Thyroid gland (tissue), 4 donors: ENCODE measurements at regions not wholly inside any gene's neighbourhood (a gene's known extent, or its start where the extent isn't known, plus 50 kb on each side); places are given as distances from the start of the nearest gene placed in this dataset.

Experiments
- DNase-seq, 2 donors: peaks; one replicate each; pipeline ENCODE4 v3.0.0-alpha.2; 2019
- H3K27ac ChIP-seq, 3 donors: fragments of 200-600 bp; sonication (generic); 1 replicate in 2 of 3; 2 replicates in 1 of 3; pipeline ENCODE4 v1.5.1; 2016 to 2019; ENCODE audit warnings: mild to moderate bottlenecking in 1 of 3, moderate library complexity in 1 of 3
- H3K27me3 ChIP-seq: fragments of 200-600 bp; sonication (generic); one replicate; pipeline ENCODE4 v1.5.1; 2019
- H3K36me3 ChIP-seq, 2 donors: fragments of 200-600 bp; sonication (generic); one replicate each; pipeline ENCODE4 v1.5.1; 2016 to 2019
- H3K4me1 ChIP-seq, 2 donors: fragments of 200-600 bp; sonication (generic); one replicate each; pipeline ENCODE4 v1.5.1; 2017 to 2019
- H3K4me3 ChIP-seq, 3 donors: fragments of 200-600 bp; sonication (generic); replicated peaks in 1 of 3; 1 replicate in 2 of 3; 2 replicates in 1 of 3; pipeline ENCODE4 v1.5.1; 2016; ENCODE audit warnings: mild to moderate bottlenecking in 1 of 3
- H3K9me3 ChIP-seq: fragments of 200-600 bp; sonication (generic); one replicate; pipeline ENCODE4 v1.5.1; 2017
- CTCF ChIP-seq, 6 experiments: fragments of 200-600 bp in 3 of 6; fragments of 450-650 bp in 3 of 6; sonication (generic) in 3 of 6; IDR thresholded peaks; one replicate each; pipeline ENCODE4 v1.5.1; 2016 to 2019; ENCODE audit warnings: antibody characterized with exemption in 6 of 6, mild to moderate bottlenecking in 2 of 6, inconsistent platforms in 1 of 6, moderate library complexity in 1 of 6
- POLR2A ChIP-seq, 2 donors: fragments of 450-650 bp; IDR thresholded peaks; one replicate each; pipeline ENCODE4 v1.6.1; 2017; ENCODE audit warnings: antibody characterized with exemption in 2 of 2, mild to moderate bottlenecking in 2 of 2, moderate library complexity in 1 of 2
- WGBS, 2 donors: methylation state at CpG; one replicate each; pipeline ENCODE4 v1.1.5; 2017; 5-methylcytosine and 5-hydroxymethylcytosine counted together
- intact Hi-C: fragments of 100-400 bp; cut with DNase I; formaldehyde crosslinking; loops from one replicate; pipeline ENCODE4 v1.15.1; 2023

- H3K36me3 ChIP-seq: no peaks in the 10 kb centered on the region
- H3K27ac ChIP-seq: no peak overlapping the region
- H3K4me3 ChIP-seq: no peak overlapping the region
- intact Hi-C loops: no loop called here
- no peaks in the 10 kb centered on the region for H3K27me3 ChIP-seq
- WGBS, 2 donors: 87 to 93% methylated on average over 4 of the region's 4 CpGs
- H3K4me1 ChIP-seq: no peaks in the 10 kb centered on the region
- no peaks in the 10 kb centered on the region for H3K9me3 ChIP-seq
- TF ChIP-seq CTCF (IDR thresholded peaks at IDR 0.05): no peak
- no peak for DNase-seq
Observed at GRCh38 chr4:103375278-103375677, 177.1 kb upstream of the CENPE start.

- Histone ChIP-seq H3K9me3 (no peaks in the 10 kb centered on the region), H3K27me3 (no peaks in the 10 kb centered on the region), H3K4me3 (no peak overlapping the region), H3K4me1 (no peaks in the 10 kb centered on the region), H3K27ac (no peak overlapping the region), H3K36me3 (no peaks in the 10 kb centered on the region)
- TF ChIP-seq POLR2A (IDR thresholded peaks at IDR 0.05): no peak
- no peak for TF ChIP-seq CTCF (IDR thresholded peaks at IDR 0.05)
- intact Hi-C loops: no loop called here
- DNase-seq: no peak
- 59 to 63% methylated on average over 2 of the region's 2 CpGs for WGBS, 2 donors
Observed at GRCh38 chr4:103374758-103375157, 176.6 kb upstream of the CENPE start.

- 91% methylated on average over 1 of the region's 1 CpG for WGBS, 2 donors
- no peaks in the 10 kb centered on the region for H3K36me3 ChIP-seq
- no peaks in the 10 kb centered on the region for H3K27me3 ChIP-seq
- H3K9me3 ChIP-seq: no peaks in the 10 kb centered on the region
- no peaks in the 10 kb centered on the region for H3K4me1 ChIP-seq
- intact Hi-C loops: no loop called here
- H3K4me3 ChIP-seq: no peak overlapping the region
- DNase-seq: no peak
- no peak overlapping the region for H3K27ac ChIP-seq
- no peak for TF ChIP-seq POLR2A (IDR thresholded peaks at IDR 0.05)
- no peak for TF ChIP-seq CTCF (IDR thresholded peaks at IDR 0.05)
Observed at GRCh38 chr4:103374306-103374705, 176.2 kb upstream of the CENPE start.

GRCh38 chr4:103372002-103372558 is 173.9 kb upstream of the CENPE start:
- DNase-seq: no peak
- intact Hi-C loops: no loop called here
- TF ChIP-seq CTCF (IDR thresholded peaks at IDR 0.05) (no peak), POLR2A (IDR thresholded peaks at IDR 0.05) (no peak)
- no peaks in the 10 kb centered on the region for H3K27me3 ChIP-seq
- H3K36me3 ChIP-seq: no peaks in the 10 kb centered on the region
- H3K4me3 ChIP-seq: no peak overlapping the region
- H3K9me3 ChIP-seq: no peaks in the 10 kb centered on the region
- WGBS, 2 donors: 85 to 89% methylated on average over 6 of the region's 6 CpGs
- H3K4me1 ChIP-seq: no peaks in the 10 kb centered on the region
- H3K27ac ChIP-seq: no peak overlapping the region

- H3K9me3 ChIP-seq: no peaks in the 10 kb centered on the region
- no peaks in the 10 kb centered on the region for H3K36me3 ChIP-seq
- TF ChIP-seq CTCF (IDR thresholded peaks at IDR 0.05): no peak
- no peak for TF ChIP-seq POLR2A (IDR thresholded peaks at IDR 0.05)
- intact Hi-C loops: no loop called here
- H3K4me1 ChIP-seq: no peaks in the 10 kb centered on the region
- no peak overlapping the region for H3K4me3 ChIP-seq
- no peaks in the 10 kb centered on the region for H3K27me3 ChIP-seq
- 87 to 90% methylated on average over 5 of the region's 5 CpGs for WGBS, 2 donors
- no peak overlapping the region for H3K27ac ChIP-seq
- no peak for DNase-seq
Observed at GRCh38 chr4:103370336-103370735, 172.2 kb upstream of the CENPE start.
